Effector memory CD4-positive, alpha-beta T cell (primary cell): ENCODE measurements at regions not wholly inside any gene's neighbourhood (a gene's known extent, or its start where the extent isn't known, plus 50 kb on each side); places are given as distances from the start of the nearest gene placed in this dataset.

Source experiments
- DNase-seq, 3 donors: peaks; one replicate each; pipeline ENCODE4 v3.0.0-alpha.2; 2020
- H3K27ac ChIP-seq: 2 replicates; pipeline ENCODE4 v1.7.0; 2013; ENCODE audit warnings: mild to moderate bottlenecking, low read length, moderate library complexity; ENCODE audit not compliant: insufficient read depth, poor library complexity, severe bottlenecking
- H3K27me3 ChIP-seq: replicated peaks from 2 replicates; pipeline ENCODE4 v1.7.0; 2013; ENCODE audit warnings: mild to moderate bottlenecking, low read length; ENCODE audit not compliant: insufficient read depth, control insufficient read depth, poor library complexity, severe bottlenecking
- H3K36me3 ChIP-seq: 2 replicates; pipeline ENCODE4 v1.7.0; 2013; ENCODE audit warnings: mild to moderate bottlenecking, low read length, moderate library complexity; ENCODE audit not compliant: control insufficient read depth, insufficient read depth
- H3K4me1 ChIP-seq: 2 replicates; pipeline ENCODE4 v1.7.0; 2013; ENCODE audit warnings: low read length, mild to moderate bottlenecking; ENCODE audit not compliant: control insufficient read depth, insufficient read depth, poor library complexity, severe bottlenecking
- H3K4me3 ChIP-seq: 2 replicates; pipeline ENCODE4 v1.7.0; 2013; ENCODE audit warnings: low read length, low read depth, mild to moderate bottlenecking; ENCODE audit not compliant: insufficient read depth, poor library complexity, severe bottlenecking
- H3K9me3 ChIP-seq: 2 replicates; pipeline ENCODE4 v1.7.0; 2013; ENCODE audit warnings: mild to moderate bottlenecking, low read length, moderate library complexity; ENCODE audit not compliant: control insufficient read depth

- Histone ChIP-seq H3K27ac (no peak overlapping the region), H3K4me3 (no peak overlapping the region), H3K36me3 (no peaks in the 10 kb centered on the region), H3K27me3 (no peaks in the 10 kb centered on the region), H3K4me1 (no peaks in the 10 kb centered on the region), H3K9me3 (no peaks in the 10 kb centered on the region)
- no peak for DNase-seq
These were observed 102.4 kb downstream of the ACKR3 start for GRCh38 chr2:236671896-236672562.

DNA sequence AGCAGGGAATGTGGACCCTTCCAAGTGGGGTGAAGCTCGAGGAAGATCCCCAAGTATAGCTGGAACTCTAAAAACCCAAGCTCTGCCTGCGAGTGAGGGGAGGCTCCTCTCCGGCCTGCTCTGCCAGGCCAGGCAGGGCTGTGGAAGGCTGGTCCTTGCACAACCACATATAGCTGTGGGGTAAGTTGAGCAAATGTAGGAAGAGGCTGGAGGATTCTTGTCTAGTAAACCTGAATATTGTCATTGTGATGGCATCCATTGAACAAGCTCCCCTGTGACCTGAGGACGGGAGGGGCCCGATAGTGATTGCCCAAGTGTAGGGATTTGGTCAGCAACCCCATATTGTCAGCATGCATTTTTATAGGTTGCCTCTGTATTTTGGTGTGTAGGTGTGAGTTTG lies 103.0 kb downstream of the ACKR3 start:
- H3K4me1 ChIP-seq = no peaks in the 10 kb centered on the region
- H3K36me3 ChIP-seq = no peaks in the 10 kb centered on the region
- no peak overlapping the region for H3K4me3 ChIP-seq
- no peaks in the 10 kb centered on the region for H3K27me3 ChIP-seq
- H3K9me3 ChIP-seq = no peaks in the 10 kb centered on the region
- no peak for DNase-seq
- no peak overlapping the region for H3K27ac ChIP-seq

DNA sequence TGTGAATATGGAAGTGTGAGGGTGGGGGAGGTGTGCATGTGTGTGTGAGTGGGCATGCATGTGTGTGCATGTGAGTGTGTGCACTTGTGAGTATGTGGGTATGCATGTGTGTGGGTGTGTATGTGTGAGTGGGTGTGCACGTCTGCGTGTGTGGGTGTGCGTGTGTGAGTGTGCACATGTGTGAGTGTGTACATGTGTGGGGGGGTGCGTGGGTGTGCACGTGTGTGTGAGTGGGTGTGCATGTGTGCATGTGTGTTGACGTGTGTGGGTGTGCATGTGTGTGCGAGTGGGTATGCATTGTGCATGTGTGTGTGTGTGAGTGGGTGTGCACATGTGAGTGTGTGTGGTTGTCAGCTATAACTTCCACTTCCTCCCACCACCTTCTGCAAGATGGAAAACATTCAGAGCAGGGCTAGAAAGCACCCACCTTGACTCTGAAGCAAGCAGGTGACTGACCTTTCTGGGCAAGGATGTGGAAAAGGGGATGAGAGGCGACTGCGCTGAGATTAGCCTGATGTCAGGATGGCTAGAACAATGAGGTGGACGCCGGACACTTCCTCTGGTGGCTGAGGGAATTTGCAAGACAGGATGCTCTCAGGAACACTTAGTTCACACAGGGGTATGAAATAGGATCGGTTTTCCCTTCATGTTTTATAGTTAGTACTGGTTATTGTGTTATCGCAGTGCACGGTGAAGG lies 103.6 kb downstream of the ACKR3 start:
- DNase-seq = no peak
- H3K27ac ChIP-seq = no peak overlapping the region
- H3K27me3 ChIP-seq = no peaks in the 10 kb centered on the region
- no peaks in the 10 kb centered on the region for H3K36me3 ChIP-seq
- no peaks in the 10 kb centered on the region for H3K4me1 ChIP-seq
- no peak overlapping the region for H3K4me3 ChIP-seq
- no peaks in the 10 kb centered on the region for H3K9me3 ChIP-seq

- Histone ChIP-seq H3K9me3 (no peaks in the 10 kb centered on the region), H3K4me3 (no peak overlapping the region), H3K36me3 (no peaks in the 10 kb centered on the region), H3K27me3 (no peaks in the 10 kb centered on the region), H3K4me1 (no peaks in the 10 kb centered on the region), H3K27ac (no peak overlapping the region)
- DNase-seq = no peak
These were observed 104.2 kb downstream of the ACKR3 start for GRCh38 chr2:236673823-236674185.

GRCh38 chr2:236674238-236674637 lies 104.6 kb downstream of the ACKR3 start:
- H3K9me3 ChIP-seq = no peaks in the 10 kb centered on the region
- no peak for DNase-seq
- no peak overlapping the region for H3K4me3 ChIP-seq
- no peaks in the 10 kb centered on the region for H3K36me3 ChIP-seq
- no peaks in the 10 kb centered on the region for H3K27me3 ChIP-seq
- H3K27ac ChIP-seq = no peak overlapping the region
- no peaks in the 10 kb centered on the region for H3K4me1 ChIP-seq

GRCh38 chr2:236674646-236675045 lies 105.0 kb downstream of the ACKR3 start:
- Histone ChIP-seq H3K9me3 (no peaks in the 10 kb centered on the region), H3K4me1 (no peaks in the 10 kb centered on the region), H3K4me3 (no peak overlapping the region), H3K36me3 (no peaks in the 10 kb centered on the region), H3K27ac (no peak overlapping the region), H3K27me3 (no peaks in the 10 kb centered on the region)
- DNase-seq = no peak

GRCh38 chr2:236675051-236675450 lies 105.4 kb downstream of the ACKR3 start:
- DNase-seq = no peak
- H3K27me3 ChIP-seq = no peaks in the 10 kb centered on the region
- H3K9me3 ChIP-seq = no peaks in the 10 kb centered on the region
- H3K4me3 ChIP-seq = no peak overlapping the region
- H3K27ac ChIP-seq = no peak overlapping the region
- no peaks in the 10 kb centered on the region for H3K4me1 ChIP-seq
- H3K36me3 ChIP-seq = no peaks in the 10 kb centered on the region

DNA sequence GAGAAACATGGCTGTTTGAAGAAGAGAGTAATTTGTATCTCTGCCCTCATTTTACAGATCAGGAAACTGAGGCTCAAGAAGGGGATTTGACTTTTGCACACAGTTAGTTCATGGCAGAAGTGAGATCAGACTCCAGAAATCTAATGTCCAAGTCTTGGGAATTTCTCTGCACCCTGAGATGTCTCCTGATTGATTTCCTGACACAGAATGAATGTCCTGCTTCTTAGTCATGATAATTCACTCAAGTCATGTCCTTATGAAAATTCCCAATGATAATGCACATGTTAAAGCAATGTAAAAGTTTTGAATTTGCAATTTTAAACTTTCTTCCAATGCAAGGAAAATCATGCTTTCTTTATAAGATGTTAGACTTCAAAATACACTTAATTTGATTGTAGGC lies 105.9 kb downstream of the ACKR3 start:
- no peaks in the 10 kb centered on the region for H3K36me3 ChIP-seq

DNA sequence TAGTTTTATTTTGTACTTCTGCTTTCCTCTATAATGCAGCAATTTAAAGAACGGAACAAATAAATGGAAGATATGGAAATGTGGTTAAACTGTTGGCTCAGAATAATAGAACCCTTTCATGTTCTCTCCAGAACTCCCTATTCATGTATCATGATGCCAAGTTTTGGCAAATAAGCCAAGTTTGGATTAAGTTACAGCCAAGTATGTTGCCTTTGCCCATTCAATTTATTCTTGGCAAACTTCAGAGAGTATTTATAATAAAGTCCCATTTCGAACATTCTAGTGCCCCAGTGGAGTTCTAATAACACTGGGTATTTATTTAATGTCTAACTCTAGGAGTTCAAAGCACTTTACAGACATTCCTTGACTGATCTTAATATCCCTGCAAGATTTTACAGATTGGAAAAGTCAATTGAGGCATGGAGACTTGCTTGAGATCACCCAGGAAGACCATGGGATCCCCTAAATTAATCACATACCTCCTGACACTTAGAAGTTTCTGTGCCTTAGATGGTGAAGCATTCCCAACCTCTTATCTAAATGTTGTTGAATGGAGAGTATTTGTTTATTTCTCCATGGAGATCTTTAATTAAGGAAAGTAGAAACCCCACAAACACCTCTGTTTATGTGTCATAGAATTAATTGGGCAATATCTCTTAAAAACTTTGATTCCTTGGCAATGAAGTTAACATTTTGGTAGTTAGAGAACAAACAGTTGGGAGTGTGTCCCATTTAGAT lies 106.7 kb downstream of the ACKR3 start:
- Histone ChIP-seq H3K9me3 (no peaks in the 10 kb centered on the region), H3K4me1 (no peaks in the 10 kb centered on the region), H3K27ac (no peak overlapping the region), H3K4me3 (no peak overlapping the region), H3K27me3 (no peaks in the 10 kb centered on the region), H3K36me3 (no peaks in the 10 kb centered on the region)
- DNase-seq = no peak

More for the DNA sequence above, 105.9 kb downstream of the ACKR3 start:
- Histone ChIP-seq H3K4me1 (no peaks in the 10 kb centered on the region), H3K27me3 (no peaks in the 10 kb centered on the region), H3K27ac (no peak overlapping the region), H3K4me3 (no peak overlapping the region), H3K9me3 (no peaks in the 10 kb centered on the region)
- no peak for DNase-seq

- H3K9me3 ChIP-seq = no peaks in the 10 kb centered on the region
- H3K4me3 ChIP-seq = no peak overlapping the region
- no peak overlapping the region for H3K27ac ChIP-seq
- H3K4me1 ChIP-seq = no peaks in the 10 kb centered on the region
- DNase-seq = no peak
- H3K36me3 ChIP-seq = no peaks in the 10 kb centered on the region
- H3K27me3 ChIP-seq = no peaks in the 10 kb centered on the region
These were observed 107.7 kb downstream of the ACKR3 start for GRCh38 chr2:236677368-236677767.
